ENCODE measurements at regions not wholly inside any gene's neighbourhood (a gene's known extent, or its start where the extent isn't known, plus 50 kb on each side); places are given as distances from the start of the nearest gene placed in this dataset.

GRCh38 chr13:90702050-90702449 is 645.4 kb upstream of the MIR17HG start:
- H3K27ac ChIP-seq (ENCODE audit: extremely low read depth, low read depth, low read length): no peak overlapping the region
- no peaks in the 10 kb centered on the region for H3K9me3 ChIP-seq (ENCODE audit: control insufficient read depth, insufficient read depth, low read depth, low read length)
- no peaks in the 10 kb centered on the region for H3K4me1 ChIP-seq (ENCODE audit: control insufficient read depth, insufficient read depth, low read length)
- no peak overlapping the region for H3K4me3 ChIP-seq (ENCODE audit: low read depth, low read length)
- H3K36me3 ChIP-seq (ENCODE audit: control insufficient read depth in 2 of 2, insufficient read depth in 1 of 2, low read length in 2 of 2): no peaks in the 10 kb centered on the region
- CTCF ChIA-PET: no interaction called here
- TF ChIP-seq ZNF391 (tag by site-specific recombination; IDR thresholded peaks at IDR 0.05; ENCODE audit: borderline replicate concordance, low read depth): no peak
- no peak for TF ChIP-seq ZNF488 (tag by site-specific recombination; IDR thresholded peaks at IDR 0.05)
- TF ChIP-seq TCF7L2 (IDR thresholded peaks at IDR 0.05; ENCODE audit: borderline replicate concordance, low read depth, low read length): no peak
- TF ChIP-seq ZNF621 (tag by site-specific recombination; IDR thresholded peaks at IDR 0.05): no peak
- no peak for TF ChIP-seq HOXD13 (CRISPR knock-in tag; IDR thresholded peaks at IDR 0.05; ENCODE audit: borderline replicate concordance)
- TF ChIP-seq ZNF24 (tag by site-specific recombination; IDR thresholded peaks at IDR 0.05): no peak
- TF ChIP-seq ZNF112 (tag by site-specific recombination; IDR thresholded peaks at IDR 0.05): no peak
- TF ChIP-seq ZNF121 (tag by site-specific recombination; IDR thresholded peaks at IDR 0.05): no peak
- TF ChIP-seq ZNF146 (tag by site-specific recombination; IDR thresholded peaks at IDR 0.05): no peak
- no peak for TF ChIP-seq GLIS2 (tag by site-specific recombination; IDR thresholded peaks at IDR 0.05)
- no peak for TF ChIP-seq GFI1B (tag by site-specific recombination; IDR thresholded peaks at IDR 0.05)
- no peak for TF ChIP-seq ZBTB17 (tag by site-specific recombination; IDR thresholded peaks at IDR 0.05)
- no peak for TF ChIP-seq GLIS1 (tag by site-specific recombination; IDR thresholded peaks at IDR 0.05)
- no peak for TF ChIP-seq OVOL3 (tag by site-specific recombination; IDR thresholded peaks at IDR 0.05)
- no peak for TF ChIP-seq ZNF2 (tag by site-specific recombination; IDR thresholded peaks at IDR 0.05)
- no peak for TF ChIP-seq ZNF18 (tag by site-specific recombination; IDR thresholded peaks at IDR 0.05)
- POLR2A ChIA-PET: no interaction called here

GRCh38 chr13:90706631-90707030 is 640.9 kb upstream of the MIR17HG start:
- H3K4me3 ChIP-seq (ENCODE audit: low read depth, low read length): no peak overlapping the region
- ChIA-PET POLR2A (no interaction called here), CTCF (interaction anchor here (0.7 kb wide), 1 partner anchor 1406 kb away, joined by 3 read pairs; no protein-coding TSS in a partner anchor)
- H3K27ac ChIP-seq (ENCODE audit: extremely low read depth, low read depth, low read length): no peak overlapping the region
- no peaks in the 10 kb centered on the region for H3K36me3 ChIP-seq (ENCODE audit: control insufficient read depth in 2 of 2, insufficient read depth in 1 of 2, low read length in 2 of 2)
- no peaks in the 10 kb centered on the region for H3K4me1 ChIP-seq (ENCODE audit: control insufficient read depth, insufficient read depth, low read length)
- H3K9me3 ChIP-seq (ENCODE audit: control insufficient read depth, insufficient read depth, low read depth, low read length): no peaks in the 10 kb centered on the region
- TF ChIP-seq ZNF677 (tag by site-specific recombination; IDR thresholded peaks at IDR 0.05) (no peak), ZFP37 (tag by site-specific recombination; IDR thresholded peaks at IDR 0.05) (no peak), ZBTB8A (tag by site-specific recombination; IDR thresholded peaks at IDR 0.05) (no peak), ZNF645 (tag by site-specific recombination; IDR thresholded peaks at IDR 0.05) (no peak), ZSCAN16 (tag by site-specific recombination; IDR thresholded peaks at IDR 0.05) (no peak), ZNF830 (tag by site-specific recombination; IDR thresholded peaks at IDR 0.05; ENCODE audit: low read depth) (no peak), ZNF791 (tag by site-specific recombination; IDR thresholded peaks at IDR 0.05) (no peak), ZBTB26 (tag by site-specific recombination; optimal IDR thresholded peaks at IDR 0.05) (no peak), ZNF704 (tag by site-specific recombination; IDR thresholded peaks at IDR 0.05) (no peak), ZNF777 (tag by site-specific recombination; IDR thresholded peaks at IDR 0.05; ENCODE audit: borderline replicate concordance) (no peak), ZNF184 (tag by site-specific recombination; IDR thresholded peaks at IDR 0.05) (no peak), PRDM4 (tag by site-specific recombination; IDR thresholded peaks at IDR 0.05) (no peak)

All from HEK293 (cell line).